ENCODE measurements at regions not wholly inside any gene's neighbourhood (a gene's known extent, or its start where the extent isn't known, plus 50 kb on each side); places are given as distances from the start of the nearest gene placed in this dataset.
"Not testable (repeated sequence)": the region's sequence is repeated elsewhere in the genome, so short reads cannot be mapped to it uniquely, and the experiment has no call there.

DNA sequence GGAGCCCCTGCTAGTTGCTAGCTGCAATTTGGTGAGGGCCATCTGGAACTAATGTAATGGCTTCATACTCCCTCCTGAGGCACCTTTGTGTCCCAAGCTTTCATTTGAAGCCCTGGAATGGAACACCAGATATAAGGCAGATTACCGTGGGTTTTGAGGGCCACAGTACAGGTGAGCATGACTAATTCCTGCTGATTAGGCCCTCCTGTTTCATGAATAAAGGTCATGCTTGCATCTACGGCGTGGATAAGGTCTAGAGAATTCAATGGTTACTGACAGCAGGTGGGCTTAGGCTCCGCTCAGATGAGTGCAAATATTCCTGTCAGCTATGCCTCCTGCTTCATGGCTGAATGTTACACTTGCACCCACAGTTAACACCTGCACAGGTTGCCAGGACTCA lies 495.4 kb downstream of the NAP1L3 start:
- Histone ChIP-seq H3K4me3 (no peak overlapping the region), H3K4me2 (no peak overlapping the region), H3K9me3 (no peaks in the 10 kb centered on the region), H3K27ac (no peak overlapping the region), H3K4me1 (no peaks in the 10 kb centered on the region)
- WGBS (ENCODE audit: missing lambda C conversion rate) = 33% methylated on average over 1 of the region's 4 CpGs
- DNase-seq (ENCODE audit: low read depth in 1 of 2, low spot score in 1 of 2) (no peak), FAIRE-seq (no peak), ATAC-seq (no peak)
- CTCF ChIA-PET = no interaction called here
- POLR2A ChIA-PET = no interaction called here
- no peak for TF ChIP-seq HOXB13 (CRISPR knock-in tag; IDR thresholded peaks at IDR 0.05; ENCODE audit: low read depth)
- no peak for TF ChIP-seq CBX8 (IDR thresholded peaks at IDR 0.05)
- no peak for TF ChIP-seq CHD4 (IDR thresholded peaks at IDR 0.05; ENCODE audit: borderline replicate concordance)
- TF ChIP-seq MAZ (IDR thresholded peaks at IDR 0.05; ENCODE audit: borderline replicate concordance, low read depth, low read length) = no peak
- TF ChIP-seq ESRRA (IDR thresholded peaks at IDR 0.05; ENCODE audit: borderline replicate concordance, low read length) = no peak
- no peak for TF ChIP-seq CBX2 (IDR thresholded peaks at IDR 0.05; ENCODE audit: borderline replicate concordance, low read depth)
- no peak for TF ChIP-seq SREBF2 (IDR thresholded peaks at IDR 0.05)
- no peak for TF ChIP-seq FOSB (CRISPR knock-in tag; IDR thresholded peaks at IDR 0.05)

DNA sequence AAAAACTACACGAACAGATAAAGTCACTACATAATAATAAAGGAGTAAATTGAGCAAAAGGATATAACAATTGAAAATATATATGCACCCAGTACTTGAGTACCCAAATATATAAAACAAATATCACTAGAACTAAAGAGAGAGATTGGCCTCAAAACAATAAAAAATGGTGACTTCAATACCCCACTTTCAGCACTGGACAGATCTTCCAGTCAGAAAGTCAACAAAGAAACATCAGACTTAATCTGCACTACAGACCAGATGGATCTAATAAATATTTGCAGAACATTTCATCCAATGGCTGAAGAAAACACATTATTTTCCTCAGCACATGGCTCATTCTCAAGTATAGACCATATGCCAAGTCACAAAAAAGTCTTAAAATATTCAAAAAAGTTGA lies 503.6 kb downstream of the NAP1L3 start:
- no peaks in the 10 kb centered on the region for H3K4me1 ChIP-seq
- no peak overlapping the region for H3K4me2 ChIP-seq
- TF ChIP-seq GATA3 (IDR thresholded peaks at IDR 0.05; ENCODE audit: borderline replicate concordance) = no peak
- TF ChIP-seq REST (IDR thresholded peaks at IDR 0.05) = peak; percentile 29; the same call in 1 of the 2 replicates
- 0% methylated on average over 1 of the region's 1 CpG for WGBS (ENCODE audit: missing lambda C conversion rate)
- no peaks in the 10 kb centered on the region for H3K9me3 ChIP-seq
- ATAC-seq (no peak), DNase-seq (ENCODE audit: low read depth in 1 of 2, low spot score in 1 of 2) (no peak), FAIRE-seq (no peak)
- POLR2A ChIA-PET = no interaction called here
- H3K27ac ChIP-seq = no peak overlapping the region
- CTCF ChIA-PET = no interaction called here
- no peak overlapping the region for H3K4me3 ChIP-seq

- 4% methylated on average over 3 of the region's 3 CpGs for WGBS (ENCODE audit: missing lambda C conversion rate)
- Histone ChIP-seq H3K27ac (no peak overlapping the region), H3K9me3 (no peaks in the 10 kb centered on the region), H3K4me3 (no peak overlapping the region), H3K4me2 (no peak overlapping the region), H3K4me1 (no peaks in the 10 kb centered on the region)
- ChIA-PET POLR2A (no interaction called here), CTCF (no interaction called here)
- ATAC-seq = no peak
- no peak for FAIRE-seq
- TF ChIP-seq EP300 (IDR thresholded peaks at IDR 0.05) = no peak
- TF ChIP-seq SREBF2 (IDR thresholded peaks at IDR 0.05) = no peak
- TF ChIP-seq E2F6 (IDR thresholded peaks at IDR 0.05; ENCODE audit: borderline replicate concordance, low read depth) = no peak
- TF ChIP-seq PHF8 (IDR thresholded peaks at IDR 0.05; ENCODE audit: borderline replicate concordance, low read depth) = no peak
- TF ChIP-seq HMGXB4 (CRISPR knock-in tag; IDR thresholded peaks at IDR 0.05; ENCODE audit: borderline replicate concordance) = no peak
- no peak for TF ChIP-seq EHF (CRISPR knock-in tag; IDR thresholded peaks at IDR 0.05)
- TF ChIP-seq, protein P1, sequence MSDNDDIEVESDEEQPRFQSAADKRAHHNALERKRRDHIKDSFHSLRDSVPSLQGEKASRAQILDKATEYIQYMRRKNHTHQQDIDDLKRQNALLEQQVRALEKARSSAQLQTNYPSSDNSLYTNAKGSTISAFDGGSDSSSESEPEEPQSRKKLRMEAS (IDR thresholded peaks at IDR 0.05) = no peak
- TF ChIP-seq ZC3H11A (IDR thresholded peaks at IDR 0.05) = no peak
- no peak for TF ChIP-seq RNF2 (IDR thresholded peaks at IDR 0.05; ENCODE audit: borderline replicate concordance, low read depth)
- no peak for DNase-seq (ENCODE audit: low read depth in 1 of 2, low spot score in 1 of 2)
These were observed 552.6 kb downstream of the NAP1L3 start for GRCh38 chrX:93120805-93121204.

DNA sequence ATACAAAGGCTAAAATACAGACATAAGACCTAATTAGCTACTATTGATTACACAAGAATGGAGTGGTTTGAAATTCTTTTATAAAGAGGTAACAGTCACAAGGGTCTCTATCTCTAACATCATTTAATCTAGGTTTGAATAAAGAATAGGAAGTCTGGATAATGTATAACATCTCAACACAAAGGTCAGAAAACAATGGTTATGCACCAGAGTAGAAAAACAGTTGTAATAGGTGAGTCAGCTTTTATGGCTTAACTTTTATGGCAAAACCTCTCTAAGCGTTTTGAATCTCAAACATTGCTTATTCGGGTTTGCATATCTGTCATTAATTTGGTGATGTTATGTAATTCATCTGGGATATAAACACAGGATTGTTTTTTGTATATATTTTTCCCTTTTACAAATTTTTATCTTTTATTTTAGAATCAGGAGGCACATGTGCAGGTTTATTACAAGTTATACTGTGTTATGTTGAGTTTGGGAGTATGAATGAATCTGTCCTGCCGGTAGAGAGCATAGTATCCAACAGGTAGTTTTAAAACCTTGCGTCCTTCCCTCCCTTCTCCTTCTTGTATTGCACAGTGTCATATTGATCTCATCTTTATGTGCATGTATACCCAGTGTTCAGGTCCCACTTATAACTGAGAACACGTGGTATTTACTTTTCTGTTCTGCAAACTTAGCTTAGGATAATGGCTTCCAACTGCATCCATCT lies 569.9 kb downstream of the NAP1L3 start:
- H3K4me2 ChIP-seq; DNase-seq (ENCODE audit: low read depth in 1 of 2, low spot score in 1 of 2); CTCF ChIA-PET; H3K27ac ChIP-seq; H3K9me3 ChIP-seq; ATAC-seq; POLR2A ChIA-PET; H3K4me1 ChIP-seq; H3K4me3 ChIP-seq; FAIRE-seq: not testable (repeated sequence)
- WGBS (ENCODE audit: missing lambda C conversion rate) = 5% methylated on average over 5 of the region's 5 CpGs

DNA sequence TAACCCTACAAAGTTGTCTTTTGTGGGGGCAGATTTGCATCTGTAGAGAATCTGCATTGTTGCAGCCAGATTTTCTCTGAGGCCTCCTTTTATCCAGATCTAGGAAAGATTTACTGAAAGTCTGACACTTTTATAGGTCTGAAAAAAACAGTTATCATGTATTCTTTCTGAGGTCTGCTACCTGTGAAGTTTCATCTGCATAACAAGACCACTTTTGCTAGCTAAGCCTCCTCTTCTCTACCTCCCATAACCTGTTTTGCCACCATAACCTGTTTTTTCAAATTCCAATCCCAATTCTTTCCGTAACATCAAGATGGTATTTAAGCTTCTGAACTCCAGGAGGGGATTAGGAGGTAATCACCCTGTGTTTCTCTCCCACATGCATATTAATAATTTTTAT lies 577.8 kb downstream of the NAP1L3 start:
- CTCF ChIA-PET; DNase-seq (ENCODE audit: low read depth in 1 of 2, low spot score in 1 of 2); H3K9me3 ChIP-seq; ATAC-seq; H3K4me1 ChIP-seq; H3K27ac ChIP-seq; H3K4me3 ChIP-seq; POLR2A ChIA-PET; FAIRE-seq; H3K4me2 ChIP-seq: not testable (repeated sequence)
- WGBS (ENCODE audit: missing lambda C conversion rate) = 20% methylated on average over 1 of the region's 1 CpG

- H3K4me1 ChIP-seq; FAIRE-seq; CTCF ChIA-PET; POLR2A ChIA-PET; ATAC-seq; H3K27ac ChIP-seq; H3K4me2 ChIP-seq; DNase-seq (ENCODE audit: low read depth in 1 of 2, low spot score in 1 of 2); H3K4me3 ChIP-seq; H3K9me3 ChIP-seq: not testable (repeated sequence)
- WGBS (ENCODE audit: missing lambda C conversion rate) = 21% methylated on average over 6 of the region's 6 CpGs
These were observed 594.5 kb downstream of the NAP1L3 start for GRCh38 chrX:93078906-93079305.
